Activated naive CD8-positive, alpha-beta T cell treated with anti-CD3 and anti-CD28 coated beads, Interleukin-2, amount 50 U/mL, for 24 hours (primary cell): ENCODE measurements at regions not wholly inside any gene's neighbourhood (a gene's known extent, or its start where the extent isn't known, plus 50 kb on each side); places are given as distances from the start of the nearest gene placed in this dataset.
"Not testable (repeated sequence)": the region's sequence is repeated elsewhere in the genome, so short reads cannot be mapped to it uniquely, and the experiment has no call there.

Experiments
- ATAC-seq: fragments of 150-1000 bp; cut with Tn5 transposase; one replicate; pipeline ENCODE4 v1.10.0; 2021
- DNase-seq: peaks from one replicate; pipeline ENCODE4 v3.0.0; 2021
- H3K27ac Mint-ChIP-seq: one replicate; pipeline ENCODE4 v1.8.0; 2021; ENCODE audit warnings: mild to moderate bottlenecking, mixed read lengths
- H3K27me3 Mint-ChIP-seq: one replicate; pipeline ENCODE4 v1.8.0; 2021; ENCODE audit warnings: mixed read lengths
- H3K36me3 Mint-ChIP-seq: one replicate; pipeline ENCODE4 v1.8.0; 2021; ENCODE audit warnings: low read depth, mixed read lengths
- H3K4me1 Mint-ChIP-seq: one replicate; pipeline ENCODE4 v1.8.0; 2021; ENCODE audit warnings: mixed read lengths
- H3K4me3 Mint-ChIP-seq: one replicate; pipeline ENCODE4 v1.8.0; 2021; ENCODE audit warnings: mild to moderate bottlenecking, moderate library complexity, mixed read lengths
- H3K9me3 Mint-ChIP-seq: one replicate; pipeline ENCODE4 v1.8.0; 2021; ENCODE audit warnings: mixed read lengths

DNA sequence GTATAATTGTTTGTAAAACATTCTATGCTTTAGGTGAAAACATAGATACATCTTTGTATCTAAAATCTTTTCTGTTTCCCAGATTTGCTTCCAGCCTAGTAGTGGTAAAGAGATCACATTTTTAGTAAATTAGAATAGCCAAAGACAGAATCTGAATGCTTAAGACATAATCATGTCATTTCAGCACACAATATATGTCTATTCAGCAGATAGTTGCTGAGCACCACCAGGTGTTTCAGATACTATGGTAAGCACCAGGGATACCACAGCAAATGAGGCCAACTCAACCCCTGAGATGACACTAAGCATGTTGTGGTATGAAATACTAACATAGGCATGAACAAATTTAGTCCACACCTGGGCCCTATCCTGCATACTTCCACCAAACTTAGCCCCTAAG lies 195.2 kb upstream of the SOX14 start:
- Mint-ChIP-seq H3K27ac (no peak overlapping the region), H3K4me1 (no peaks in the 10 kb centered on the region), H3K9me3 (peaks cover 17% of the 10 kb centered on the region), H3K27me3 (no peaks in the 10 kb centered on the region), H3K4me3 (no peak overlapping the region), H3K36me3 (no peaks in the 10 kb centered on the region)
- ATAC-seq (no peak), DNase-seq (no peak)

DNA sequence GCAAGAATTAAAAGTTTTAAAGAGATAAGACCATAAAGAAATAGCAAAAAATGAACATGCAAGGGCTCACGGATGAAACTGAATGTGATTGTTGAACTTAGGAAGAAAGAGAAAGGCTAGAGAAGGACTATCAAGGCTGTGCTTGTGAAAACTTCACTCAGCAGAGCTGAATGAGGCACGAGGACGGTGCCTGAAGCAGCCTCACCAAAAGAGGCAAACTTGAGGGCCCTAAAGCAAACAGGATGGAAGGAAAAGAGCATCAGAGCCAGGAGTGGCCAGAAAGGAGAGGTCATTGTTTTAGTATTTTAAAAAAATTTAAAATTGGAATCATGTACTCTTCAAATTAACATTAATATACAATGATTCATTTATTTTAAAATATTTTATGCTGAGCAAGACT lies 191.2 kb upstream of the SOX14 start:
- Mint-ChIP-seq H3K27ac (no peak overlapping the region), H3K36me3 (no peaks in the 10 kb centered on the region), H3K4me1 (no peaks in the 10 kb centered on the region), H3K4me3 (no peak overlapping the region), H3K27me3 (no peaks in the 10 kb centered on the region), H3K9me3 (no peaks in the 10 kb centered on the region)
- DNase-seq (no peak), ATAC-seq (no peak)

DNA sequence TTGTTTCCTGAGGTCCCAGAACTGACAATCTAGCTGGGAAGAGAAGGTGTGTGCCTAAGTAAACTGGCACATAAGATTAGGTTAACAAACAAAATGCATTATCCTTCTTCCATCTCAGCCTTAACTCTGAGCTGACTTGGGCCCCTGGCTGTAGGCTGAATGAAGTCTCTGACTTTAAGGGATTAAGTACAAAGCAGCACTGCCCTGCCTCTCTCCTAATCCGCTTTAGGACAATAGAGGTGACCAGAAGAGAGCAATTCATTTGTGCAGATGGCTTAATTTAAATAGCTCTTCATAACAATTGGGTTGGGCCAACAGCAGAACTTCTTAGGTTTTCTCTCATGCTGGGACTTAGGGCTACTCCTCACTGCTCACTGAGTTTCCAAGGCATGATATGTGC lies 181.6 kb upstream of the SOX14 start:
- ATAC-seq (no peak), DNase-seq (no peak)
- Mint-ChIP-seq H3K36me3 (no peaks in the 10 kb centered on the region), H3K4me1 (no peaks in the 10 kb centered on the region), H3K27me3 (no peaks in the 10 kb centered on the region), H3K4me3 (no peak overlapping the region), H3K9me3 (peaks cover 12% of the 10 kb centered on the region), H3K27ac (no peak overlapping the region)

DNA sequence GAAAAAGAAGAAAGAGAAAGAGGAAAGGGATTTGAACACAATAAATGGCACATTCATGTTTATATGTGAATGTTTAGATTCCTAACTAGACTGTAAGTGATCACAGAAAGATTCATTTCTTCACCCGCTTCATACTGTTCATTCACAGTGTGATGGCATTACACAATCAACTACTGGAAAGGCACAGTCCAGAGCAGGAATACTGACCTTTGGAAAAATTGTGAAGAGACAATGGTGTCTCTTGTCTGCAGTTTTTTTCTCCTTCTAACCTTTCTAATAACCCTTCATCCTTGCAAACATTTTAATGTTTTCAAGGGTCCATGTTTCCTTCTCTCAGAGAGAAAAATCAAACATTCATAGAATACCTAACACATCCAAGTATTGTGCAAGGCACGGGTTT lies 180.9 kb upstream of the SOX14 start:
- ATAC-seq (no peak), DNase-seq (no peak)
- H3K27ac Mint-ChIP-seq, result no peak overlapping the region
- H3K36me3 Mint-ChIP-seq, result no peaks in the 10 kb centered on the region
- no peaks in the 10 kb centered on the region for H3K27me3 Mint-ChIP-seq
- H3K9me3 Mint-ChIP-seq, result peaks cover 12% of the 10 kb centered on the region
- no peak overlapping the region for H3K4me3 Mint-ChIP-seq
- H3K4me1 Mint-ChIP-seq, result no peaks in the 10 kb centered on the region

DNA sequence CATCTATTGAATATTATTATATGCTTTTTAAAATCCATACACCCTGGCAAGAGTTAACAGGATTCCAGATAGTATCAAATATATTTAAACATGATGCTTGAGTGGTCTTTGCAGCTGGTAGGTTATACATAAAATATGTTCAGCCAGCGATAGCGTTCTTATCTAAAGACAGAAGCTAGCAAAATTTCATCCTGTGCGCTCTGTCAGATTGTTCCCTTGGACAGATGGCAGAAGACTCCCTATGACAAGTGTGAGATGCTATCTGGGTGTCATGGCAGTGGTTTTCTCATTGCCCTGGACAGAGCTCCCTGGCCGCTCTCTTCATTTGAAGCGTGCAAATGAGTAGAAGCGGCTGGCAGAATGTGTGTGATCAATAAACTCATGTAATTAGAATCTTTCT lies 175.2 kb upstream of the SOX14 start:
- Mint-ChIP-seq H3K36me3 (no peaks in the 10 kb centered on the region), H3K4me1 (no peaks in the 10 kb centered on the region), H3K4me3 (no peak overlapping the region), H3K9me3 (peaks cover 4% of the 10 kb centered on the region), H3K27ac (no peak overlapping the region), H3K27me3 (no peaks in the 10 kb centered on the region)
- ATAC-seq (no peak), DNase-seq (no peak)

DNA sequence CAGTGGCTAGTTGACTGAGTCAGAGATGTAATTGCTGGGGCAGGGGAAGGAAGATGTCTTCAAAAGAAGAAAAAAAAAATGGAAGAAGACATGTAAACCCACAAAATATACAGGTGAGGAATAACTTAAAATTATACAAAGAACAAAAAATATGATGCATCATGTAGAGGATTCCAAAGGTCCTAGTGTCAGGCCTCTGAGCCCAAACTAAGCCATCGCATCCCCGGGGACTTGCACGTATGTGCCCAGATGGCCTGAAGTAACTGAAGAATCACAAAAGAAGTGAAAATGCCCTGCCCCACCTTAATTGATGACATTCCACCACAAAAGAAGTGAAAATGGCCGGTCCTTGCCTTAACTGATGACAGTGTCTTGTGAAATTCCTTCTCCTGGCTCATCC lies 168.7 kb upstream of the SOX14 start:
- H3K36me3 Mint-ChIP-seq, DNase-seq, ATAC-seq, H3K27me3 Mint-ChIP-seq, H3K4me3 Mint-ChIP-seq, H3K27ac Mint-ChIP-seq, H3K4me1 Mint-ChIP-seq, H3K9me3 Mint-ChIP-seq: not testable (repeated sequence)

DNA sequence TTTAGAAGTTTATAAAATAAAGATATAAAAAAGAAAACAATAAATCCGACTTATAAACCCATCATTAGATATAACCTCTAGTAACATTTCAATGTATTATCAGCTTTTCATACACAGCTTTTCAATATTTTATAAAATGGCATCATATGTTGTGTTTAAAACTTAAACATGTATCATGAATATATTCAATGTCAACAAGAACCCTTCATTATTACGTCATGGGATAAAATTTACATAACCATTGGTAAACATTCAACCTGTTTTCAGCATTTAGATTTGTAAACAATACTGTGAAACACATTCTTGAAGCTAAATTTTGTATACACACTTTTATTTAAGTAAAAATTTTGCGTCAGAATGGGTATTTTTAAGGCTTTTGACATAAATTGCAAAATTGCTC lies 153.4 kb upstream of the SOX14 start:
- Mint-ChIP-seq H3K9me3 (no peaks in the 10 kb centered on the region), H3K27me3 (no peaks in the 10 kb centered on the region), H3K4me1 (no peaks in the 10 kb centered on the region), H3K36me3 (no peaks in the 10 kb centered on the region), H3K27ac (no peak overlapping the region), H3K4me3 (no peak overlapping the region)
- DNase-seq, result no peak
- no peak for ATAC-seq

DNA sequence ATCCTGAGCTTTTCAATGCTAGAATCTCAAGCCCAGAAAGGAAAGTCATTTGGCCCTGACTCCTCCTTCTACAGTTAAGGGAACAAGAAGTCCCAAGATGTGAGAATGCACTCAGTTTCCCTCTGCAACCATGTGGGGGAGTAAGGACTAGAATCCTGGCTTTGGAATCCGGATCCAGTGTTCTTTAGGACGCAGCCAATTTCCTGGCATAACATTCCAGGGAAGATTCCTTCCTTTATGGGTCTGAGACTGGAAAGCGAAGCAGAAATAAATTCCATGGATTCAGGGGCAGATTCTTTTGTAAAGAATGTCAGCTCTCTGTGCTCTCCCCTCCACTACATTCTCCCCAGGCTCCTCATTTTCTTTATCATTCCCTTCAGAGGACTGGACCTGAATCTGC lies 151.8 kb upstream of the SOX14 start:
- H3K9me3 Mint-ChIP-seq, result no peaks in the 10 kb centered on the region
- H3K36me3 Mint-ChIP-seq, result no peaks in the 10 kb centered on the region
- no peak for DNase-seq
- no peaks in the 10 kb centered on the region for H3K4me1 Mint-ChIP-seq
- H3K27ac Mint-ChIP-seq, result no peak overlapping the region
- H3K27me3 Mint-ChIP-seq, result no peaks in the 10 kb centered on the region
- no peak overlapping the region for H3K4me3 Mint-ChIP-seq
- ATAC-seq, result no peak

DNA sequence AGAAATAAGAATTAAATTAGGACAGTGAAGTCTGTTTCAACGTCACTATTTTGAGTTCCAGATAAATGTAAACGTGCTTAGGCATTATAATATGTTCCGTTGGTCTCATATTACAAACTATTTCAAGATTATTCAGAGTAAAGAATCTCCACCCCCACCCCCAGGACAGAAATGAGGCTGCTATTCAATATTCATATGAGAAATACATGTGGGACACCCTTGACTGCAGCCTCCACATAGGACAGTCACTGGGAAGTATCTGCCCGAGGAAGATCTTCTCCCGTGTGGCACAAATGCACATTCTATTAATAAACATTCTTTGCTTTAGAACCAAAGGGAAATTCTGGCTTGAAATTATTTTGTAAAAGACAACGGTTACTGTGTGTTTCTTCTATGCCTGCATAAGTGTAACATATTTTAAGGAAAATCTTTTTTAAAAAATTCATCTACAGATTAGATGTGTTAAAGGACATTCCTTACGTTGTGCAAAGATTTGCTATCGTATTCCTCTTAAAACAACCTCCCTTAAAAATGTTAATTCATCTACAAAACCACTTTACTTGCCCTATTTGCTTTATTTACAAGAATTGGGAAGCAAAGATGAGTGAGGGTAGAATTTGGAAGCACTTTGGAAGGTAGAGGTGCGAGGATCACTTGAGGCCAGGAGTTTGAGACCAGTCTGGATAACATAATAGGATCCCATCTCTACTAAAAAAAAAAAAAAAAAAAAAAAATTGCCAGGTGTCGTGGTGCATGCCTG lies 148.3 kb upstream of the SOX14 start:
- ATAC-seq (no peak), DNase-seq (no peak)
- Mint-ChIP-seq H3K27me3 (no peaks in the 10 kb centered on the region), H3K4me3 (no peak overlapping the region), H3K36me3 (no peaks in the 10 kb centered on the region), H3K9me3 (peaks cover 4% of the 10 kb centered on the region), H3K27ac (no peak overlapping the region), H3K4me1 (no peaks in the 10 kb centered on the region)

DNA sequence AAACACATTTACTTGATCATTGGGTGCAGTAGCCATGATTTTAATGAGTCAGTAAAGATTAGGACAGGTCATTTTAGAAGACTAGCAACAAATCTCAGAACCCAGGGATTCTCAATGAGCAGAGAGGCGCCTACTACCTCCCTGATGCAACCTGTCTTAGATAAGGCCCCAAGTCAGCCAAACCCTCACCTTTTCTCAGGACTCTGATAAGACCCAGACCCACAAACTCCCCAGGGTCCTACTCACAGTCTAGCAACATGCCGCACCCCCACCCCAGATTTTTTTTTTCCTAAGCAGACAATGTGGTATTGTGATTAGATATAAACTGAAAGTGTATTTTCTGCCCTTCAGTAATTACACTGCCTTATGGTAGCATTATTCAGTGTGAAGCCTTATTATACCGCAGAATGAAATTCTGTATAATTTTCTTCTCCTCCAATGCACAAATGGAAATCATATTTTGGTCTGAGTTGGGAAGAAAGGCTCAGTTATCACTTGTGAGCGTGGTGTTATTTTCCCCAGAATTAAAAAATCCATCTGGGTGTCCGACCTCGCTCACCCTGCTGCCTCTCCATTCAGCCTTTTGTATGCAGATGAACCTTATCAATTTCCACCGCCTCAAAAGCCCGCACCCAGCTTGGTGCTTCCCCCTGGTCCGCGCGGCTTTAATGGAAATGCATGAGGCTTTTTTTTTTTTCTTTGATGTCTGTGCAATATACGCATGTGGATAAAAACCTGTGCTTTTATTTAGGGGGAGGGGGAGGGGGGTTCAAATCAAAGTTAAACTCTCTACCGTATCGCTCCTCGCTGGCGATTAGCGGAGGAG lies 122.0 kb upstream of the SOX14 start:
- H3K36me3 Mint-ChIP-seq, result no peaks in the 10 kb centered on the region
- peaks cover 8% of the 10 kb centered on the region for H3K27me3 Mint-ChIP-seq
- ATAC-seq (no peak), DNase-seq (no peak)
- H3K9me3 Mint-ChIP-seq, result no peaks in the 10 kb centered on the region
- H3K4me3 Mint-ChIP-seq, result no peak overlapping the region
- no peak overlapping the region for H3K27ac Mint-ChIP-seq
- no peaks in the 10 kb centered on the region for H3K4me1 Mint-ChIP-seq

DNA sequence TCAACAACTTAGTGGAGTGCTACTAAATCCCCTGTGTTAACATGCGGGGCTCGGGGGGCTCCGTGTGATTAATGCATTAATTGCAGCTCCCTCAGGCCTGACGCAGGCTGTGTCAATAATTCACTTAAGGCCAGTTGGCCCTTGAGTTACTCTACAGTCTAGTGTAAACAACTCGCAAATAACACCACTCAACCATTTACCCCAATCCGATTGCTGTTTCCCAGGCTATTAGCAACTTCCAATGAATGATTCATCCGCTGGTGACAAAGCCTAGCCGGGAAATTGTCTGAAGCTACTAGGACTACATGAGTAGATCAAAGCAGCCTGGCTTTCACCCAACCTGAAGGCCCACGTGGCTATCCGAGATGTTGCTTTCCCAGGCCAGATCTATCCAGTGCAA lies 121.3 kb upstream of the SOX14 start:
- ATAC-seq, result no peak
- no peak for DNase-seq
- Mint-ChIP-seq H3K36me3 (no peaks in the 10 kb centered on the region), H3K4me1 (no peaks in the 10 kb centered on the region), H3K9me3 (no peaks in the 10 kb centered on the region), H3K4me3 (no peak overlapping the region), H3K27ac (no peak overlapping the region), H3K27me3 (peaks cover 10% of the 10 kb centered on the region)

DNA sequence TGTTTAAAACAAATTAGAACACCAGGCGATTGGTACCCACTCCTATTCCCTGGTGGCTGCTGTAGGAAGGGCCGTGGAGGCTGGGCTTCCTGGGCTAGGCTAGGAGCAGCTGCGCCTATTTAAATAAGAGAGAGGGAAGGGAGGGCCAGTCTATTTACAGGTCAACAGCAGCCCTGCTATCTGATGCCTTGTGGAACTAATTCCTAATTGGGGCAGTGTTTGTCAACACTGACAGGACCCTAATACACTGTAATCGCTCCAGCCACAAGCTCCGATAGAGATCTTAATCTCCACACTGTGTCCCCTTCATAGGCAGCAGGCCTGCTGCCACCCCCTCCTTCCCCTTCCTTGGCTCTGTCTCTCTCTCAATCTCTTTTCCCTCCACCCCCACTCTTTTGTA lies 116.9 kb upstream of the SOX14 start:
- Mint-ChIP-seq H3K27me3 (peaks cover 8% of the 10 kb centered on the region), H3K27ac (no peak overlapping the region), H3K36me3 (no peaks in the 10 kb centered on the region), H3K9me3 (peaks cover 4% of the 10 kb centered on the region), H3K4me3 (no peak overlapping the region), H3K4me1 (no peaks in the 10 kb centered on the region)
- no peak for ATAC-seq
- DNase-seq, result no peak

DNA sequence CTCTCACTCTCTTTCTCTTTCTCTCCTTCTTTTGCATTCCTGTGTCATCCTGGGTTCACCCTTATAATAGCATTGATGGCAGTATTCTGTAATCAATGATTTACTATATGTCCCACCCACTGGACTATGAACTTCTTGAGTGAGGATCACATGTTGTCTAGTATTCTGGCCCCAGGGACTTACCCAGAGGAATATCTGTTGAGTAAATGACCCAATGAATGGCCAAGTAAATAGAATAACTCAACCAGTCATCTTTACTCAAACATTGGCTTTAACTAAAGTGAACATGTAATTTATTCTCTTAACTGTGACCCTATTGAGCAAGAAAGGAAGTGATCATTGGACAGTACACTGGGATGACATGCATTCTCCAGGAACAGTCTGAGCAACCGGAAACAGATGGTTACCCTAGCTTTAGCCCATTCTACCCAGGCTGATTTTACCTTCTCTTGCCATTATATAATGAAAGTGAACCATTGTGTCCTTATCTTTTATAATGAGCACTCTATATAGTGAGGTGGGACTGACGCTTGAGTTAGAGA lies 94.5 kb upstream of the SOX14 start:
- Mint-ChIP-seq H3K36me3 (no peaks in the 10 kb centered on the region), H3K4me1 (no peaks in the 10 kb centered on the region), H3K27ac (no peak overlapping the region), H3K27me3 (peaks cover 3% of the 10 kb centered on the region), H3K4me3 (no peak overlapping the region), H3K9me3 (peaks cover 20% of the 10 kb centered on the region)
- no peak for DNase-seq
- no peak for ATAC-seq

DNA sequence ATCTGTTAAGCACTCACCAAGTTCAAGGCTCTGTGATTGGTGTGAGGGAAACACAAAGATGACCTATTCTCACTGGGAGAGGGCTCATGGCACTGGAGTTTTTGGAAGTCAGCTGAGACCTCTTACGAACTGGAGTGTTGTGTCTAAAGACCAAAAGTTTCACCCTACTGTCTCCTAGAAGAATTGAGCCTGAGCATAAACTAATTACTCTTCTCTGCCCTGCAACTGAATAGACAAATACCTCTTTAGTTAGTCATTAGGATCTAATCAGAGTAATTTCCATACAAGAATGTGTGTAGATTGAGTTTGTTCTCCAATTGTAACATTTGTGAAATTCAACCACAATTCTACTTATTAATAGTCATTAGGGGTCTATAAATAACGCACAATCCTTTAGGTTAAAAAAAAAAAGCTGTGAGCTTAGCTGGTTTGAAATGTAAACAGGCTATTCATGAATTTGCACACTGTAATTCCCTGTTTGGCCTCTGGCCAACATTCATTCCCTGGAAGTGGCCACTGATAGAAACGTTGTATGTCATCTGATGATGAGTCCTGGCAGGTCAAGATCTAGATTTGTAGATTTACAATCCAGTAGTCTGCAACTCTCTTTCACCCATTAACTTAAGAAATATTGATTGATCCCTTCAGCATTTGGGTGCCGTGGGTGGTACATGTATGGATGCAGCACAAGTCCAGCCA lies 76.8 kb upstream of the SOX14 start:
- Mint-ChIP-seq H3K9me3 (no peaks in the 10 kb centered on the region), H3K27ac (no peak overlapping the region), H3K27me3 (no peaks in the 10 kb centered on the region), H3K36me3 (no peaks in the 10 kb centered on the region), H3K4me1 (no peaks in the 10 kb centered on the region), H3K4me3 (no peak overlapping the region)
- ATAC-seq, result no peak
- no peak for DNase-seq
